ENCODE measurements at regions not wholly inside any gene's neighbourhood (a gene's known extent, or its start where the extent isn't known, plus 50 kb on each side); places are given as distances from the start of the nearest gene placed in this dataset.

GRCh38 chr4:45100956-45101818 is 374.8 kb upstream of the GNPDA2 start:
- H4K20me1 ChIP-seq (ENCODE audit: insufficient read depth): no peaks in the 10 kb centered on the region
- H3K27me3 ChIP-seq (ENCODE audit: insufficient read depth, low read depth, low read length): no peaks in the 10 kb centered on the region
- H3K9me3 ChIP-seq (ENCODE audit: low read length): no peaks in the 10 kb centered on the region
- H3K9me2 ChIP-seq (ENCODE audit: insufficient read depth, low read length): no peaks in the 10 kb centered on the region
- no peak for TF ChIP-seq TAF1 (IDR thresholded peaks at IDR 0.05; ENCODE audit: low read depth)
- no peak for TF ChIP-seq RAD21 (conservative IDR thresholded peaks at IDR 0.05)
- TF ChIP-seq EZH2 (IDR thresholded peaks at IDR 0.05; ENCODE audit: borderline replicate concordance, insufficient read depth, low read length, poor library complexity, severe bottlenecking): no peak
- no peak for TF ChIP-seq SMC3 (conservative IDR thresholded peaks at IDR 0.05; ENCODE audit: poor library complexity)
- TF ChIP-seq POLR2AphosphoS5 (IDR thresholded peaks at IDR 0.05): no peak
- no peak for TF ChIP-seq CTCF (IDR thresholded peaks at IDR 0.05; ENCODE audit: poor library complexity, severe bottlenecking)
- no peak for TF ChIP-seq EP300 (conservative IDR thresholded peaks at IDR 0.05; ENCODE audit: poor library complexity, severe bottlenecking)
- no peak for TF ChIP-seq MXI1 (conservative IDR thresholded peaks at IDR 0.05; ENCODE audit: poor library complexity, severe bottlenecking)
- no peak for TF ChIP-seq REST (IDR thresholded peaks at IDR 0.05; ENCODE audit: borderline replicate concordance)
- H3F3A ChIP-seq (ENCODE audit: insufficient read depth, low read length, poor library complexity, severe bottlenecking): no peaks in the 10 kb centered on the region
- H2AFZ ChIP-seq (ENCODE audit: low read depth, low read length): no peak overlapping the region
- no peak overlapping the region for H3K4me3 ChIP-seq (ENCODE audit: low read length)
- no peaks in the 10 kb centered on the region for H3K79me2 ChIP-seq (replicated peaks; ENCODE audit: insufficient read depth, low read length)
- H3K36me3 ChIP-seq (ENCODE audit: insufficient read depth, low read length): no peaks in the 10 kb centered on the region
- no peak overlapping the region for H3K27ac ChIP-seq (ENCODE audit: low read length)
- H3K4me2 ChIP-seq (ENCODE audit: low read length): no peak overlapping the region
- no peak overlapping the region for H3K9ac ChIP-seq (ENCODE audit: low read length)

GRCh38 chr4:45099471-45099870 is 373.1 kb upstream of the GNPDA2 start:
- no peak overlapping the region for H3K4me2 ChIP-seq (ENCODE audit: low read length)

More at GRCh38 chr4:45099471-45099870, 373.1 kb upstream of the GNPDA2 start:
- no peaks in the 10 kb centered on the region for H3K27me3 ChIP-seq (ENCODE audit: insufficient read depth, low read depth, low read length)
- H3K4me3 ChIP-seq (ENCODE audit: low read length): no peak overlapping the region
- no peaks in the 10 kb centered on the region for H3K79me2 ChIP-seq (replicated peaks; ENCODE audit: insufficient read depth, low read length)
- TF ChIP-seq EP300 (conservative IDR thresholded peaks at IDR 0.05; ENCODE audit: poor library complexity, severe bottlenecking) (no peak), CTCF (IDR thresholded peaks at IDR 0.05; ENCODE audit: poor library complexity, severe bottlenecking) (no peak), POLR2AphosphoS5 (IDR thresholded peaks at IDR 0.05) (no peak), EZH2 (IDR thresholded peaks at IDR 0.05; ENCODE audit: borderline replicate concordance, insufficient read depth, low read length, poor library complexity, severe bottlenecking) (no peak), REST (IDR thresholded peaks at IDR 0.05; ENCODE audit: borderline replicate concordance) (no peak), MXI1 (conservative IDR thresholded peaks at IDR 0.05; ENCODE audit: poor library complexity, severe bottlenecking) (no peak), RAD21 (conservative IDR thresholded peaks at IDR 0.05) (no peak)
- no peak overlapping the region for H3K9ac ChIP-seq (ENCODE audit: low read length)
- no peaks in the 10 kb centered on the region for H3F3A ChIP-seq (ENCODE audit: insufficient read depth, low read length, poor library complexity, severe bottlenecking)
- no peak overlapping the region for H3K27ac ChIP-seq (ENCODE audit: low read length)
- H3K9me2 ChIP-seq (ENCODE audit: insufficient read depth, low read length): no peaks in the 10 kb centered on the region
- no peak overlapping the region for H2AFZ ChIP-seq (ENCODE audit: low read depth, low read length)
- H4K20me1 ChIP-seq (ENCODE audit: insufficient read depth): no peaks in the 10 kb centered on the region
- no peaks in the 10 kb centered on the region for H3K36me3 ChIP-seq (ENCODE audit: insufficient read depth, low read length)
- H3K9me3 ChIP-seq (ENCODE audit: low read length): no peaks in the 10 kb centered on the region
